Esophagus muscularis mucosa (tissue), 3 donors: ENCODE measurements at regions not wholly inside any gene's neighbourhood (a gene's known extent, or its start where the extent isn't known, plus 50 kb on each side); places are given as distances from the start of the nearest gene placed in this dataset.
"Not testable (repeated sequence)": the region's sequence is repeated elsewhere in the genome, so short reads cannot be mapped to it uniquely, and the experiment has no call there.

Experiments used
- POLR2A ChIP-seq: fragments of 450-650 bp; IDR thresholded peaks from one replicate; pipeline ENCODE4 v1.6.1; 2017; ENCODE audit warnings: antibody characterized with exemption, moderate library complexity, mild to moderate bottlenecking, low read depth
- TF ChIP-seq, protein P1 (sequence below), 3 experiments: fragments of 200-600 bp in 2 of 3; fragments of 450-650 bp in 1 of 3; sonication (generic) in 2 of 3; IDR thresholded peaks; one replicate each; pipeline ENCODE4 v1.5.1; 2017 to 2019; ENCODE audit warnings: antibody characterized with exemption in 3 of 3, mild to moderate bottlenecking in 2 of 3, moderate library complexity in 1 of 3

DNA sequence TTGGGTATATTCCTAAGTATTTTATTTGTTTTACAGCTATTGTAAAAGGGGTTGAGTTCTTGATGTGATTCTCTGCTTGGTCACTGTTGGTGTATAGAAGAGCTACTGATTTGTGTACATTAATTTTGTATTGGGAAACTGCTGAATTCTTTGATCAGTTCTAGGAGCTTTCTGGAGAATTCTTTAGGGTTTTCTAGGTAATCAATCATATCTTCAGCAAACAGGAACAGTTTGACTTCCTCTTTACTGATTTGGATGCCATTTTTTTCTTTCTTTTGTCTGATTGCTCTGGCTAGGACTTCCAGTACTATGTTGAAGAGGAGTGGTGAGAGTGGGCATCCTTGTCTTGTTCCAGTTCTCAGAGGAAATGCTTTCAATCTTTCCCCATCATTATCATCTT is 50.1 kb upstream of the VSIG4 start:
- TF ChIP-seq, protein P1, sequence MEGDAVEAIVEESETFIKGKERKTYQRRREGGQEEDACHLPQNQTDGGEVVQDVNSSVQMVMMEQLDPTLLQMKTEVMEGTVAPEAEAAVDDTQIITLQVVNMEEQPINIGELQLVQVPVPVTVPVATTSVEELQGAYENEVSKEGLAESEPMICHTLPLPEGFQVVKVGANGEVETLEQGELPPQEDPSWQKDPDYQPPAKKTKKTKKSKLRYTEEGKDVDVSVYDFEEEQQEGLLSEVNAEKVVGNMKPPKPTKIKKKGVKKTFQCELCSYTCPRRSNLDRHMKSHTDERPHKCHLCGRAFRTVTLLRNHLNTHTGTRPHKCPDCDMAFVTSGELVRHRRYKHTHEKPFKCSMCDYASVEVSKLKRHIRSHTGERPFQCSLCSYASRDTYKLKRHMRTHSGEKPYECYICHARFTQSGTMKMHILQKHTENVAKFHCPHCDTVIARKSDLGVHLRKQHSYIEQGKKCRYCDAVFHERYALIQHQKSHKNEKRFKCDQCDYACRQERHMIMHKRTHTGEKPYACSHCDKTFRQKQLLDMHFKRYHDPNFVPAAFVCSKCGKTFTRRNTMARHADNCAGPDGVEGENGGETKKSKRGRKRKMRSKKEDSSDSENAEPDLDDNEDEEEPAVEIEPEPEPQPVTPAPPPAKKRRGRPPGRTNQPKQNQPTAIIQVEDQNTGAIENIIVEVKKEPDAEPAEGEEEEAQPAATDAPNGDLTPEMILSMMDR (IDR thresholded peaks at IDR 0.05) = not testable (repeated sequence)
- TF ChIP-seq POLR2A = not testable (repeated sequence)
